Astrocyte of the cerebellum (primary cell): ENCODE measurements at regions not wholly inside any gene's neighbourhood (a gene's known extent, or its start where the extent isn't known, plus 50 kb on each side); places are given as distances from the start of the nearest gene placed in this dataset.

ENCODE experiments used
- DNase-seq: peaks from one replicate; pipeline ENCODE4 v3.0.0-alpha.2; 2011; ENCODE audit warnings: low read depth
- H3K4me3 ChIP-seq: 2 replicates; pipeline ENCODE4 v1.5.1; 2011; ENCODE audit warnings: mild to moderate bottlenecking, low read depth, low read length, moderate library complexity
- CTCF ChIP-seq: IDR thresholded peaks from 2 replicates; pipeline ENCODE4 v1.5.1; 2012; ENCODE audit warnings: low read length, low read depth, moderate library complexity, mild to moderate bottlenecking; ENCODE audit errors: missing control alignments
- in situ Hi-C: cut with HindIII; loops from 2 replicates; pipeline ENCODE4 v1.10.0; 2017; ENCODE audit warnings: low sequenced_read_pairs

DNA sequence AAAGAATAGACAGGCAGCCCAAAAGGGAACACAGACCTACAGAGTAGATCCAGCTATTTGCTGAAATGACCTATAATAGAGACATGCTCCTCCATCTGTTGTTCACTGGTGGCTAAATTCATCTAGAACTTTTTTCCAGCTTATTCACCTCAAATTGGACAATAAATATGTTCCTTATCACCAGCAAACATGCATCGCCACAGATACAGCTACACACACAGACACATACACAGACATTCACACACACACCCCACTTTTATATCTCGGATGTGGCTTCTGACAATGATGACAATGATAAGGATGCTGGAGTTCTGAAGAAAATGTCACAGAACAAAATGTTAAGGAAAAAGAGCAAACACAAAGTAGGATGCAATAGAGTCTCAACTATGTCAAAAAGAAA lies 175.4 kb downstream of the LSM5 start:
- in situ Hi-C loops = no loop called here
- no peak for DNase-seq
- no peak overlapping the region for H3K4me3 ChIP-seq
- TF ChIP-seq CTCF = no peak

DNA sequence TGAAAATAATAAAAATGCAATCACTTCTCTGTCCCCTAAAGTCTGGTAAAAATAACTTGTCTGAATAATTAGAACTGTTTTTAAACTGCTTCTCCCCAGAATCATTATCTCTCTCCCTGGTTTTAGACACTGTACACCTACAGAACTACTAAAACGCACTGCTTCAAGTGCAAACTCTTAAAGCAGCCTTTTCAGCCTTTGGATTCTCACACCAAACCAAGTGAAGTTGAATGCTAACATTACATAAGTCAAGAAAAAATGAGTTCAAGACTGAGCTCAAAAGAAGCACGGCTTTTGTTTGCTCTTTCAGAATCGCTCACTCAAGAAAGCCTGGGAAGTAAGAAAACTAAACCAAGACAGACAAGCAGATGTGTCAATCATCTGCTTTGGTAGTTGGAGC lies 188.8 kb downstream of the LSM5 start:
- H3K4me3 ChIP-seq = no peak overlapping the region
- in situ Hi-C loops = no loop called here
- DNase-seq = no peak
- TF ChIP-seq CTCF = no peak

GRCh38 chr7:32299133-32299702 lies 191.0 kb downstream of the LSM5 start:
- no peak for DNase-seq
- H3K4me3 ChIP-seq = peak overlapping the region; percentile 42
- TF ChIP-seq CTCF = no peak
- in situ Hi-C loops = no loop called here

- DNase-seq = no peak
- in situ Hi-C loops = no loop called here
- peak overlapping the region; percentile 42 for H3K4me3 ChIP-seq
- TF ChIP-seq CTCF = no peak
Measured at GRCh38 chr7:32298408-32299132, 191.6 kb downstream of the LSM5 start.

GRCh38 chr7:32293833-32294232 lies 196.3 kb downstream of the LSM5 start:
- DNase-seq = no peak
- no peak for TF ChIP-seq CTCF
- in situ Hi-C loops = no loop called here
- no peak overlapping the region for H3K4me3 ChIP-seq

DNA sequence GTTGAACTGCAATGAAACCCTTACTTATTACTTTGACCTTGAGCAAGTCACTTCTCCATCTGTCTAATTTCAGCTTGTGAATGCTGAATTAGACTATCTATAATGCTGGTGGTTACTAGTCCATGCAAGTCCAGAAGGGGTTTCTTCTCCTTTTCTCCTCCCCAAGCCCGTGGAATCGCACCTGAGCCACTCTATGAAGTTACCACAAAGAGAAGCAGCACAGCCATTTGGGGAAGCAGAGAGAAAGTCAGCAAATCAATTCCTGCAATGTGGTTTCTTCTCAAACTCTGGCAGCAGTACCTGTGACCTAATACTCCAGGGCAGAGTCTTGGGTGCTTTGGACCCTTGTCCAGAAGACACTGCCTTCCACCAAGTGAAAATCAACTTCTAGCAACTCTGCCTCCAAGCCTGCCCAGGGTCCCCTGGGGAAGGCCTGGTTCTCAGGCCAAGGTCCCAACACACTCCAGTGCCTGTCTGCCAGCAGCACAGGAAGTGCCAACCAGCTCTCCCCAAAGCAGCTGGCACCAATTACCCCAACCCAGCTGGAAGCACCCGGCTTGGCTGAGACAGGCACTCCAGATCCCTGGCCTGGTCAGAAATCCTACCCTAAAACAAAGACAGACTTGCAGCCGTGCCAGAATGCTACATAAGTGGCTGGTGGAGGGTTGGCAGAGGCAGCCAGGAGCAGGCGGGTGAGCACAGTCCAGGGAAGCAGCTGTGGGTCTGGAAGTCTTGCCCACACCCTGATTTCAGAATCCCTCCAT lies 200.3 kb downstream of the LSM5 start:
- H3K4me3 ChIP-seq = no peak overlapping the region
- no peak for TF ChIP-seq CTCF
- in situ Hi-C loops = no loop called here
- DNase-seq = no peak
